PC-9 (cell line): ENCODE measurements at regions not wholly inside any gene's neighbourhood (a gene's known extent, or its start where the extent isn't known, plus 50 kb on each side); places are given as distances from the start of the nearest gene placed in this dataset.
A peak's percentile ranks its signal among the peaks of the same experiment; 100 is the strongest.

Experiments
- BruUV-seq: library from RNA; stranded (reverse); fragments of 400-500 nt; replicated peaks from 2 replicates; lab custom pipeline; 2021; lab: Mats Ljungman, UMichigan
- CTCF ChIA-PET: fragments of 300-600 bp; sonication (Branson Sonifier 250); formaldehyde crosslinking; loops from one replicate; lab custom pipeline; 2022; ENCODE audit warnings: antibody characterized with exemption; lab: Charles Lee
- POLR2A ChIA-PET: fragments of 300-600 bp; sonication (Branson Sonifier 250); formaldehyde crosslinking; loops from one replicate; lab custom pipeline; 2022; ENCODE audit warnings: antibody characterized with exemption; ENCODE audit not compliant: unreplicated experiment; lab: Charles Lee
- DNase-seq, 2 experiments: peaks; one replicate each; pipeline versions ENCODE4 v3.0.0 to v3.0.0-alpha.2; 2015 to 2022; ENCODE audit warnings: mixed read lengths in 1 of 2
- H2AFZ ChIP-seq: fragments of 200-600 bp; sonication (generic); 2 replicates; pipeline ENCODE4 v1.8.1; 2017; ENCODE audit warnings: antibody characterized with exemption
- H3F3A ChIP-seq: fragments of 200-600 bp; sonication (generic); 2 replicates; pipeline ENCODE4 v1.8.1; 2017; ENCODE audit warnings: antibody characterized with exemption, mild to moderate bottlenecking, low read depth; ENCODE audit not compliant: insufficient read depth
- H3K27ac ChIP-seq: fragments of 200-600 bp; sonication (generic); 2 replicates; pipeline ENCODE4 v1.6.1; 2016; ENCODE audit warnings: mixed run types
- H3K27me3 ChIP-seq: fragments of 200-600 bp; sonication (generic); 2 replicates; pipeline ENCODE4 v1.6.1; 2016; ENCODE audit warnings: low read depth, mixed run types; ENCODE audit not compliant: insufficient read depth
- H3K36me3 ChIP-seq: fragments of 200-600 bp; sonication (generic); 2 replicates; pipeline ENCODE4 v1.6.1; 2016; ENCODE audit warnings: low read depth, mixed run types
- H3K4me1 ChIP-seq: fragments of 200-600 bp; sonication (generic); replicated peaks from 2 replicates; pipeline ENCODE4 v1.6.1; 2016; ENCODE audit warnings: mixed run types; ENCODE audit not compliant: insufficient read depth
- H3K4me2 ChIP-seq: fragments of 200-600 bp; sonication (generic); 2 replicates; pipeline ENCODE4 v1.6.1; 2017; ENCODE audit warnings: mixed run types
- H3K4me3 ChIP-seq: fragments of 200-600 bp; sonication (generic); 2 replicates; pipeline ENCODE4 v1.6.1; 2016; ENCODE audit warnings: mixed run types
- H3K79me2 ChIP-seq: fragments of 200-600 bp; sonication (generic); 2 replicates; pipeline ENCODE4 v1.6.1; 2017; ENCODE audit warnings: low read depth, mixed run types
- H3K9me2 ChIP-seq: fragments of 200-600 bp; sonication (generic); 2 replicates; pipeline ENCODE4 v1.8.1; 2017; ENCODE audit warnings: mild to moderate bottlenecking; ENCODE audit not compliant: insufficient read depth
- H3K9me3 ChIP-seq: fragments of 200-600 bp; sonication (generic); 2 replicates; pipeline ENCODE4 v1.8.1; 2016; ENCODE audit warnings: low read depth; ENCODE audit not compliant: insufficient read depth
- H4K20me1 ChIP-seq: fragments of 200-600 bp; sonication (generic); 2 replicates; pipeline ENCODE4 v1.8.1; 2017; ENCODE audit not compliant: insufficient read depth
- CTCF ChIP-seq: fragments of 200-600 bp; sonication (generic); conservative IDR thresholded peaks from 2 replicates; pipeline ENCODE4 v1.6.1; 2017; ENCODE audit warnings: mixed run types, antibody characterized with exemption, mild to moderate bottlenecking, moderate library complexity
- EZH2 ChIP-seq: fragments of 200-600 bp; sonication (generic); IDR thresholded peaks from 2 replicates; pipeline ENCODE4 v1.8.0; 2017; ENCODE audit warnings: antibody characterized with exemption, low read depth
- intact Hi-C: fragments of 100-400 bp; cut with micrococcal nuclease; formaldehyde crosslinking; loops from one replicate; pipeline ENCODE4 v1.10.0; 2022; ENCODE audit not compliant: unreplicated experiment

- ChIA-PET POLR2A (no interaction called here), CTCF (no interaction called here)
- H3K36me3 ChIP-seq = no peaks in the 10 kb centered on the region
- H3K27me3 ChIP-seq = no peaks in the 10 kb centered on the region
- no peak for TF ChIP-seq CTCF
- TF ChIP-seq EZH2 = no peak
- H2AFZ ChIP-seq = no peak overlapping the region
- no peak overlapping the region for H3K4me2 ChIP-seq
- H3K4me1 ChIP-seq = no peaks in the 10 kb centered on the region
- H3K27ac ChIP-seq = no peak overlapping the region
- BruUV-seq = no TSS peak
- no peak for DNase-seq
- no peaks in the 10 kb centered on the region for H3K79me2 ChIP-seq
- intact Hi-C loops = no loop called here
- no peaks in the 10 kb centered on the region for H3K9me3 ChIP-seq
- no peaks in the 10 kb centered on the region for H4K20me1 ChIP-seq
- no peaks in the 10 kb centered on the region for H3K9me2 ChIP-seq
- H3F3A ChIP-seq = no peaks in the 10 kb centered on the region
- no peak overlapping the region for H3K4me3 ChIP-seq
Observed at GRCh38 chr21:36245649-36246048, 74.3 kb upstream of the MORC3 start.

- H3K27ac ChIP-seq = no peak overlapping the region
- no peaks in the 10 kb centered on the region for H3K36me3 ChIP-seq
- no peaks in the 10 kb centered on the region for H4K20me1 ChIP-seq
- POLR2A ChIA-PET = no interaction called here
- intact Hi-C loops = no loop called here
- no peak overlapping the region for H3K4me2 ChIP-seq
- no peaks in the 10 kb centered on the region for H3F3A ChIP-seq
- H3K27me3 ChIP-seq = no peaks in the 10 kb centered on the region
- H3K79me2 ChIP-seq = no peaks in the 10 kb centered on the region
- H2AFZ ChIP-seq = no peak overlapping the region
- TF ChIP-seq EZH2 = no peak
- TF ChIP-seq CTCF = no peak
- BruUV-seq = no TSS peak
- CTCF ChIA-PET = no interaction called here
- H3K9me2 ChIP-seq = no peaks in the 10 kb centered on the region
- DNase-seq = peak in 1 of 2 experiments; percentile 33
- H3K4me1 ChIP-seq = no peaks in the 10 kb centered on the region
- H3K9me3 ChIP-seq = no peaks in the 10 kb centered on the region
- H3K4me3 ChIP-seq = no peak overlapping the region
Observed at GRCh38 chr21:36246080-36246631, 73.8 kb upstream of the MORC3 start.

GRCh38 chr21:36247316-36248010, 72.5 kb upstream of the MORC3 start:
- Histone ChIP-seq H3K4me2 (no peak overlapping the region), H3K27ac (no peak overlapping the region), H3K79me2 (no peaks in the 10 kb centered on the region), H2AFZ (no peak overlapping the region), H3K36me3 (no peaks in the 10 kb centered on the region), H3K9me2 (no peaks in the 10 kb centered on the region), H3F3A (no peaks in the 10 kb centered on the region), H3K9me3 (no peaks in the 10 kb centered on the region), H3K4me3 (no peak overlapping the region), H3K4me1 (no peaks in the 10 kb centered on the region), H3K27me3 (no peaks in the 10 kb centered on the region), H4K20me1 (no peaks in the 10 kb centered on the region)
- POLR2A ChIA-PET = no interaction called here
- CTCF ChIA-PET = no interaction called here
- DNase-seq = no peak
- TF ChIP-seq CTCF (no peak), EZH2 (no peak)
- intact Hi-C loops = no loop called here
- BruUV-seq = no TSS peak
